Neural cell (in vitro differentiated cells): ENCODE measurements at regions not wholly inside any gene's neighbourhood (a gene's known extent, or its start where the extent isn't known, plus 50 kb on each side); places are given as distances from the start of the nearest gene placed in this dataset.

Source experiments
- H2AFZ ChIP-seq: fragments of 200-600, 300-800 bp; sonication (generic), shearing (Covaris generic); 2 replicates; pipeline ENCODE4 v1.6.0; 2014; ENCODE audit warnings: low read depth, mild to moderate bottlenecking, antibody characterized with exemption, low read length, moderate library complexity
- H3F3A ChIP-seq: fragments of 200-600 bp; shearing (Covaris generic); 2 replicates; pipeline ENCODE4 v1.6.1; 2016; ENCODE audit warnings: mild to moderate bottlenecking, moderate library complexity, mixed read lengths, antibody characterized with exemption, low read length; ENCODE audit not compliant: insufficient read depth, poor library complexity, severe bottlenecking
- H3K27ac ChIP-seq: fragments of 200-600, 300-800 bp; sonication (generic), shearing (Covaris generic); 2 replicates; pipeline ENCODE4 v1.5.1; 2014; ENCODE audit warnings: mild to moderate bottlenecking, low read length, moderate library complexity
- H3K27me3 ChIP-seq: fragments of 300-800, 200-600 bp; sonication (generic), shearing (Covaris generic); 2 replicates; pipeline ENCODE4 v1.6.0; 2014; ENCODE audit warnings: mild to moderate bottlenecking, low read depth, low read length, moderate library complexity; ENCODE audit not compliant: insufficient read depth
- H3K36me3 ChIP-seq: fragments of 300-800, 200-600 bp; sonication (generic), shearing (Covaris generic); 2 replicates; pipeline ENCODE4 v1.5.1; 2014; ENCODE audit warnings: mild to moderate bottlenecking, antibody characterized with exemption, low read length, moderate library complexity; ENCODE audit not compliant: insufficient read depth
- H3K4me2 ChIP-seq: fragments of 300-800, 200-600 bp; sonication (generic), shearing (Covaris generic); 2 replicates; pipeline ENCODE4 v1.6.0; 2014; ENCODE audit warnings: mild to moderate bottlenecking, low read length
- H3K4me3 ChIP-seq: fragments of 300-800, 200-600 bp; sonication (generic), shearing (Covaris generic); 2 replicates; pipeline ENCODE4 v1.5.1; 2014; ENCODE audit warnings: mild to moderate bottlenecking, low read length, moderate library complexity
- H3K79me2 ChIP-seq: fragments of 200-600 bp; shearing (Covaris generic); replicated peaks from 2 replicates; pipeline ENCODE4 v1.6.0; 2014; ENCODE audit warnings: mild to moderate bottlenecking, low read length, moderate library complexity; ENCODE audit not compliant: insufficient read depth
- H3K9ac ChIP-seq: fragments of 300-800, 200-600 bp; sonication (generic), shearing (Covaris generic); 2 replicates; pipeline ENCODE4 v1.6.1; 2016; ENCODE audit warnings: mild to moderate bottlenecking, low read length, mixed read lengths
- H3K9me2 ChIP-seq: fragments of 200-600 bp; shearing (Covaris generic); 2 replicates; pipeline ENCODE4 v1.6.1; 2016; ENCODE audit warnings: mild to moderate bottlenecking, low read length, mixed read lengths; ENCODE audit not compliant: insufficient read depth
- H3K9me3 ChIP-seq: fragments of 200-600, 300-800 bp; sonication (generic), shearing (Covaris generic); 2 replicates; pipeline ENCODE4 v1.6.1; 2016; ENCODE audit warnings: mild to moderate bottlenecking, mixed run types, low read length, moderate library complexity, mixed read lengths
- H4K20me1 ChIP-seq: fragments of 200-600 bp; shearing (Covaris generic); 2 replicates; pipeline ENCODE4 v1.6.1; 2016; ENCODE audit warnings: mild to moderate bottlenecking, mixed run types; ENCODE audit not compliant: insufficient read depth
- CTCF ChIP-seq: fragments of 450-650 bp; IDR thresholded peaks from 2 replicates; pipeline ENCODE4 v1.5.1; 2014; ENCODE audit warnings: antibody characterized with exemption, mild to moderate bottlenecking, moderate library complexity; ENCODE audit not compliant: poor library complexity, severe bottlenecking
- EP300 ChIP-seq: fragments of 450-650 bp; conservative IDR thresholded peaks from 2 replicates; pipeline ENCODE4 v1.6.1; 2014; ENCODE audit warnings: antibody characterized with exemption, mild to moderate bottlenecking, moderate library complexity; ENCODE audit not compliant: poor library complexity, severe bottlenecking
- EZH2 ChIP-seq: fragments of 200-600, 300-800 bp; shearing (Covaris generic), sonication (generic); IDR thresholded peaks from 2 replicates; pipeline ENCODE4 v1.6.1; 2014; ENCODE audit warnings: antibody characterized with exemption, low read length, borderline replicate concordance, mild to moderate bottlenecking; ENCODE audit not compliant: insufficient read depth, poor library complexity, severe bottlenecking
- MXI1 ChIP-seq: fragments of 450-650 bp; conservative IDR thresholded peaks from 2 replicates; pipeline ENCODE4 v1.6.1; 2014; ENCODE audit warnings: antibody characterized with exemption, mild to moderate bottlenecking; ENCODE audit not compliant: poor library complexity, severe bottlenecking
- POLR2AphosphoS5 ChIP-seq: IDR thresholded peaks from 2 replicates; pipeline ENCODE4 v1.6.1; 2012
- RAD21 ChIP-seq: fragments of 450-650 bp; conservative IDR thresholded peaks from 2 replicates; pipeline ENCODE4 v1.6.1; 2014; ENCODE audit warnings: antibody characterized with exemption, mild to moderate bottlenecking, moderate library complexity
- REST ChIP-seq: IDR thresholded peaks from 2 replicates; pipeline ENCODE4 v1.6.1; 2012; ENCODE audit warnings: borderline replicate concordance
- SMC3 ChIP-seq: fragments of 450-650 bp; conservative IDR thresholded peaks from 2 replicates; pipeline ENCODE4 v1.6.1; 2014; ENCODE audit warnings: antibody characterized with exemption, mild to moderate bottlenecking, moderate library complexity; ENCODE audit not compliant: poor library complexity
- TAF1 ChIP-seq: IDR thresholded peaks from 2 replicates; pipeline ENCODE4 v1.6.1; 2012; ENCODE audit warnings: low read depth

GRCh38 chr9:73773896-73774295 lies 622.2 kb downstream of the ANXA1 start:
- Histone ChIP-seq H3K4me3 (no peak overlapping the region), H3K4me2 (no peak overlapping the region), H2AFZ (no peak overlapping the region), H3K36me3 (no peaks in the 10 kb centered on the region), H3K9ac (no peak overlapping the region), H3F3A (no peaks in the 10 kb centered on the region), H3K27me3 (no peaks in the 10 kb centered on the region), H3K79me2 (no peaks in the 10 kb centered on the region), H3K9me2 (no peaks in the 10 kb centered on the region), H4K20me1 (no peaks in the 10 kb centered on the region), H3K27ac (no peak overlapping the region), H3K9me3 (no peaks in the 10 kb centered on the region)
- TF ChIP-seq TAF1, result no peak
- no peak for TF ChIP-seq RAD21
- no peak for TF ChIP-seq CTCF
- TF ChIP-seq EZH2, result no peak
- no peak for TF ChIP-seq SMC3
- no peak for TF ChIP-seq POLR2AphosphoS5
- TF ChIP-seq REST, result no peak
- no peak for TF ChIP-seq MXI1
- TF ChIP-seq EP300, result no peak

GRCh38 chr9:73775757-73776156 lies 624.1 kb downstream of the ANXA1 start:
- H2AFZ ChIP-seq, result no peak overlapping the region
- no peaks in the 10 kb centered on the region for H4K20me1 ChIP-seq
- no peaks in the 10 kb centered on the region for H3K36me3 ChIP-seq
- H3K79me2 ChIP-seq, result no peaks in the 10 kb centered on the region
- no peak overlapping the region for H3K9ac ChIP-seq
- H3K9me3 ChIP-seq, result no peaks in the 10 kb centered on the region
- H3K27ac ChIP-seq, result no peak overlapping the region
- no peaks in the 10 kb centered on the region for H3K9me2 ChIP-seq
- no peak for TF ChIP-seq CTCF
- no peak for TF ChIP-seq RAD21
- no peak for TF ChIP-seq EZH2
- TF ChIP-seq EP300, result no peak
- TF ChIP-seq TAF1, result no peak
- no peak for TF ChIP-seq MXI1
- TF ChIP-seq SMC3, result no peak
- no peak for TF ChIP-seq POLR2AphosphoS5
- no peak for TF ChIP-seq REST
- no peak overlapping the region for H3K4me2 ChIP-seq
- H3K27me3 ChIP-seq, result no peaks in the 10 kb centered on the region
- H3K4me3 ChIP-seq, result no peak overlapping the region
- H3F3A ChIP-seq, result no peaks in the 10 kb centered on the region
